Esophagus muscularis mucosa (tissue), 4 donors: ENCODE measurements at regions not wholly inside any gene's neighbourhood (a gene's known extent, or its start where the extent isn't known, plus 50 kb on each side); places are given as distances from the start of the nearest gene placed in this dataset.

Experiments used
- EP300 ChIP-seq: sonication (generic); formaldehyde crosslinking; IDR thresholded peaks from one replicate; pipeline ENCODE4 v1.6.1; 2017; ENCODE audit warnings: antibody characterized with exemption
- POLR2A ChIP-seq: fragments of 450-650 bp; IDR thresholded peaks from one replicate; pipeline ENCODE4 v1.6.1; 2017; ENCODE audit warnings: antibody characterized with exemption, moderate library complexity, mild to moderate bottlenecking, low read depth
- POLR2AphosphoS5 ChIP-seq, 2 donors: sonication (generic); formaldehyde crosslinking; IDR thresholded peaks; one replicate each; pipeline ENCODE4 v1.6.1; 2017; ENCODE audit warnings: antibody characterized with exemption in 2 of 2
- TF ChIP-seq, protein P1 (sequence below), 3 experiments: fragments of 200-600 bp in 2 of 3; fragments of 450-650 bp in 1 of 3; sonication (generic) in 2 of 3; IDR thresholded peaks; one replicate each; pipeline ENCODE4 v1.5.1; 2017 to 2019; ENCODE audit warnings: antibody characterized with exemption in 3 of 3, mild to moderate bottlenecking in 2 of 3, moderate library complexity in 1 of 3

DNA sequence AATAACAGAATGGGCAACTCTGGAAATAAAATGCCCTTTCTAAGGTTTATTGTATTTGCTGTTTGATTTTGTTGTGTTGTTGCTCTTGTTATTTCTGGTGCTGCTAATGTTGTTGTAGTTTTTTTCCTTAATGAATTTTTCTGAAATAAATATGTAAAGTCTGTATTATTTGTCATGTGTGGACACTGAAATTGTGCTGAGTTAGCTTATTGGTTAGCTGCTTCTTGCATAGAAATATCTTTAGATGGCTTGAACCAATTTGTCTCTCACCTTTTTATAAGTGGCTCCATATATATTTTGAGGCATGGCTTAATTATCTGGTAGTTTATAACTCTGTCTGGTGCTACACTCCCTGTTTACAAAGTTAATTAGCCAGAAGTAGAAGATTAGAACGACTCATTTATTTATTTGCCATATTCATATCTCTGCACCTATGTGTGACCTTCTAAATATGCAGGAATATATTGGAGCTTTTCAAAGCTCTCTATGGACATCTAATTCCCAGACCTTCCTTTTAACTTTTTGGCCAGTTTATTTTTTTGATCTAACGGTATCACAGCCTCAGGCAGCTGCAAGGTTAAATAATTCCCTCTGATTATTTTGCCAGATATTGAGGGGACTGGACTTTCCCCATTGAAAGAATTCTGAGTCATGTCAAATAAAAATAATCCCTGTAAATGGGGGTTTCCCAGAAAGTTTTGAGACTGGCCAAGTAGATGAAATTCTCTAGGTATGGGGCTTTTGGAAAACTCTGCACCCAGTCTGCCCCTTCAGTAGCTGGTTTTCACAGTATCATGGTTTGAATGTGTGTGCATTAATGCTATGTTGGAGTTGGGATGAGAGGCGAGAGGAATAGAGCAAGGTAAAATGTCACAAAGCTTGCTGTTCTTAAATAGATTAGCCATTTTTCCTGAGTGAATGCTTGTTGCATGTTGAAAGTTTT is 1331.7 kb upstream of the MIR17HG start:
- TF ChIP-seq, protein P1, sequence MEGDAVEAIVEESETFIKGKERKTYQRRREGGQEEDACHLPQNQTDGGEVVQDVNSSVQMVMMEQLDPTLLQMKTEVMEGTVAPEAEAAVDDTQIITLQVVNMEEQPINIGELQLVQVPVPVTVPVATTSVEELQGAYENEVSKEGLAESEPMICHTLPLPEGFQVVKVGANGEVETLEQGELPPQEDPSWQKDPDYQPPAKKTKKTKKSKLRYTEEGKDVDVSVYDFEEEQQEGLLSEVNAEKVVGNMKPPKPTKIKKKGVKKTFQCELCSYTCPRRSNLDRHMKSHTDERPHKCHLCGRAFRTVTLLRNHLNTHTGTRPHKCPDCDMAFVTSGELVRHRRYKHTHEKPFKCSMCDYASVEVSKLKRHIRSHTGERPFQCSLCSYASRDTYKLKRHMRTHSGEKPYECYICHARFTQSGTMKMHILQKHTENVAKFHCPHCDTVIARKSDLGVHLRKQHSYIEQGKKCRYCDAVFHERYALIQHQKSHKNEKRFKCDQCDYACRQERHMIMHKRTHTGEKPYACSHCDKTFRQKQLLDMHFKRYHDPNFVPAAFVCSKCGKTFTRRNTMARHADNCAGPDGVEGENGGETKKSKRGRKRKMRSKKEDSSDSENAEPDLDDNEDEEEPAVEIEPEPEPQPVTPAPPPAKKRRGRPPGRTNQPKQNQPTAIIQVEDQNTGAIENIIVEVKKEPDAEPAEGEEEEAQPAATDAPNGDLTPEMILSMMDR (IDR thresholded peaks at IDR 0.05): no peak
- TF ChIP-seq POLR2AphosphoS5 (IDR thresholded peaks at IDR 0.05): no peak
- no peak for TF ChIP-seq POLR2A
- no peak for TF ChIP-seq EP300
